ENCODE measurements at regions not wholly inside any gene's neighbourhood (a gene's known extent, or its start where the extent isn't known, plus 50 kb on each side); places are given as distances from the start of the nearest gene placed in this dataset.

GRCh38 chr4:81912376-81913030 lies 440.8 kb upstream of the RASGEF1B start:
- WGBS, 2 experiments (ENCODE audit: insufficient coverage in 2 of 2): no CpG with 5 or more reads among the region's 1 CpG
- Histone ChIP-seq H3K4me3 (ENCODE audit: extremely low read depth, insufficient read depth, low read length, poor library complexity, severe bottlenecking) (no peak overlapping the region), H3K4me1 (ENCODE audit: control insufficient read depth, insufficient read depth, low read length, poor library complexity, severe bottlenecking) (peaks cover 2% of the 10 kb centered on the region), H3K27ac (ENCODE audit: low read depth, low read length, severe bottlenecking) (no peak overlapping the region), H3K36me3 (ENCODE audit: control insufficient read depth, insufficient read depth, low read length) (no peaks in the 10 kb centered on the region), H3K9me3 (ENCODE audit: control insufficient read depth, low read length) (no peaks in the 10 kb centered on the region)

- H3K9me3 ChIP-seq (ENCODE audit: control insufficient read depth, low read length): no peaks in the 10 kb centered on the region
- H3K4me1 ChIP-seq (ENCODE audit: control insufficient read depth, insufficient read depth, low read length, poor library complexity, severe bottlenecking): no peaks in the 10 kb centered on the region
- H3K4me3 ChIP-seq (ENCODE audit: extremely low read depth, insufficient read depth, low read length, poor library complexity, severe bottlenecking): no peak overlapping the region
- WGBS, 2 experiments (ENCODE audit: insufficient coverage in 2 of 2): 100% methylated on average over 1 of the region's 1 CpG; no CpG with 5 or more reads in 1 of the 2 experiments
- no peak overlapping the region for H3K27ac ChIP-seq (ENCODE audit: low read depth, low read length, severe bottlenecking)
- no peaks in the 10 kb centered on the region for H3K36me3 ChIP-seq (ENCODE audit: control insufficient read depth, insufficient read depth, low read length)
These were observed 435.2 kb upstream of the RASGEF1B start for GRCh38 chr4:81906905-81907304.

GRCh38 chr4:81905971-81906370 lies 434.3 kb upstream of the RASGEF1B start:
- H3K27ac ChIP-seq (ENCODE audit: low read depth, low read length, severe bottlenecking): no peak overlapping the region
- no peaks in the 10 kb centered on the region for H3K36me3 ChIP-seq (ENCODE audit: control insufficient read depth, insufficient read depth, low read length)
- H3K4me1 ChIP-seq (ENCODE audit: control insufficient read depth, insufficient read depth, low read length, poor library complexity, severe bottlenecking): no peaks in the 10 kb centered on the region
- WGBS, 2 experiments (ENCODE audit: insufficient coverage in 2 of 2): 67 to 90% methylated on average over 1 to 2 of the region's 2 CpGs
- H3K9me3 ChIP-seq (ENCODE audit: control insufficient read depth, low read length): no peaks in the 10 kb centered on the region
- no peak overlapping the region for H3K4me3 ChIP-seq (ENCODE audit: extremely low read depth, insufficient read depth, low read length, poor library complexity, severe bottlenecking)

- 90 to 100% methylated on average over 3 of the region's 4 CpGs for WGBS, 2 experiments (ENCODE audit: insufficient coverage in 2 of 2)
- Histone ChIP-seq H3K36me3 (ENCODE audit: control insufficient read depth, insufficient read depth, low read length) (no peaks in the 10 kb centered on the region), H3K4me1 (ENCODE audit: control insufficient read depth, insufficient read depth, low read length, poor library complexity, severe bottlenecking) (no peaks in the 10 kb centered on the region), H3K27ac (ENCODE audit: low read depth, low read length, severe bottlenecking) (no peak overlapping the region), H3K9me3 (ENCODE audit: control insufficient read depth, low read length) (no peaks in the 10 kb centered on the region), H3K4me3 (ENCODE audit: extremely low read depth, insufficient read depth, low read length, poor library complexity, severe bottlenecking) (no peak overlapping the region)
These were observed 432.4 kb upstream of the RASGEF1B start for GRCh38 chr4:81904121-81904520.

- no peaks in the 10 kb centered on the region for H3K9me3 ChIP-seq (ENCODE audit: control insufficient read depth, low read length)
- H3K27ac ChIP-seq (ENCODE audit: low read depth, low read length, severe bottlenecking): no peak overlapping the region
- H3K4me3 ChIP-seq (ENCODE audit: extremely low read depth, insufficient read depth, low read length, poor library complexity, severe bottlenecking): no peak overlapping the region
- 88 to 92% methylated on average over 2 of the region's 2 CpGs for WGBS, 2 experiments (ENCODE audit: insufficient coverage in 2 of 2)
- no peaks in the 10 kb centered on the region for H3K4me1 ChIP-seq (ENCODE audit: control insufficient read depth, insufficient read depth, low read length, poor library complexity, severe bottlenecking)
- H3K36me3 ChIP-seq (ENCODE audit: control insufficient read depth, insufficient read depth, low read length): no peaks in the 10 kb centered on the region
These were observed 431.5 kb upstream of the RASGEF1B start for GRCh38 chr4:81903212-81903611.

- no peak overlapping the region for H3K4me3 ChIP-seq (ENCODE audit: extremely low read depth, insufficient read depth, low read length, poor library complexity, severe bottlenecking)
- no peaks in the 10 kb centered on the region for H3K4me1 ChIP-seq (ENCODE audit: control insufficient read depth, insufficient read depth, low read length, poor library complexity, severe bottlenecking)
- 70% methylated on average over 4 of the region's 4 CpGs; no CpG with 5 or more reads in 1 of the 2 experiments for WGBS, 2 experiments (ENCODE audit: insufficient coverage in 2 of 2)
These were observed 427.3 kb upstream of the RASGEF1B start for GRCh38 chr4:81898862-81899504.

GRCh38 chr4:81896936-81897335 lies 425.2 kb upstream of the RASGEF1B start:
- 90 to 95% methylated on average over 3 to 4 of the region's 6 CpGs for WGBS, 2 experiments (ENCODE audit: insufficient coverage in 2 of 2)
- no peak overlapping the region for H3K4me3 ChIP-seq (ENCODE audit: extremely low read depth, insufficient read depth, low read length, poor library complexity, severe bottlenecking)
- H3K27ac ChIP-seq (ENCODE audit: low read depth, low read length, severe bottlenecking): no peak overlapping the region
- no peaks in the 10 kb centered on the region for H3K9me3 ChIP-seq (ENCODE audit: control insufficient read depth, low read length)
- no peaks in the 10 kb centered on the region for H3K36me3 ChIP-seq (ENCODE audit: control insufficient read depth, insufficient read depth, low read length)
- no peaks in the 10 kb centered on the region for H3K4me1 ChIP-seq (ENCODE audit: control insufficient read depth, insufficient read depth, low read length, poor library complexity, severe bottlenecking)

More at GRCh38 chr4:81898862-81899504, 427.3 kb upstream of the RASGEF1B start:
- no peak overlapping the region for H3K27ac ChIP-seq (ENCODE audit: low read depth, low read length, severe bottlenecking)
- no peaks in the 10 kb centered on the region for H3K36me3 ChIP-seq (ENCODE audit: control insufficient read depth, insufficient read depth, low read length)
- H3K9me3 ChIP-seq (ENCODE audit: control insufficient read depth, low read length): no peaks in the 10 kb centered on the region

- 55 to 73% methylated on average over 6 of the region's 7 CpGs for WGBS, 2 experiments (ENCODE audit: insufficient coverage in 2 of 2)
- Histone ChIP-seq H3K27ac (ENCODE audit: low read depth, low read length, severe bottlenecking) (no peak overlapping the region), H3K4me3 (ENCODE audit: extremely low read depth, insufficient read depth, low read length, poor library complexity, severe bottlenecking) (no peak overlapping the region), H3K4me1 (ENCODE audit: control insufficient read depth, insufficient read depth, low read length, poor library complexity, severe bottlenecking) (no peaks in the 10 kb centered on the region), H3K36me3 (ENCODE audit: control insufficient read depth, insufficient read depth, low read length) (no peaks in the 10 kb centered on the region), H3K9me3 (ENCODE audit: control insufficient read depth, low read length) (no peaks in the 10 kb centered on the region)
These were observed 419.6 kb upstream of the RASGEF1B start for GRCh38 chr4:81891005-81891996.

GRCh38 chr4:81884986-81885385 lies 413.3 kb upstream of the RASGEF1B start:
- no peaks in the 10 kb centered on the region for H3K36me3 ChIP-seq (ENCODE audit: control insufficient read depth, insufficient read depth, low read length)
- H3K27ac ChIP-seq (ENCODE audit: low read depth, low read length, severe bottlenecking): no peak overlapping the region
- H3K4me1 ChIP-seq (ENCODE audit: control insufficient read depth, insufficient read depth, low read length, poor library complexity, severe bottlenecking): no peaks in the 10 kb centered on the region
- no peak overlapping the region for H3K4me3 ChIP-seq (ENCODE audit: extremely low read depth, insufficient read depth, low read length, poor library complexity, severe bottlenecking)
- H3K9me3 ChIP-seq (ENCODE audit: control insufficient read depth, low read length): no peaks in the 10 kb centered on the region
- WGBS, 2 experiments (ENCODE audit: insufficient coverage in 2 of 2): 93 to 100% methylated on average over 2 to 4 of the region's 4 CpGs

GRCh38 chr4:81883530-81884450 lies 412.1 kb upstream of the RASGEF1B start:
- Histone ChIP-seq H3K4me1 (ENCODE audit: control insufficient read depth, insufficient read depth, low read length, poor library complexity, severe bottlenecking) (no peaks in the 10 kb centered on the region), H3K27ac (ENCODE audit: low read depth, low read length, severe bottlenecking) (no peak overlapping the region), H3K4me3 (ENCODE audit: extremely low read depth, insufficient read depth, low read length, poor library complexity, severe bottlenecking) (no peak overlapping the region), H3K9me3 (ENCODE audit: control insufficient read depth, low read length) (no peaks in the 10 kb centered on the region), H3K36me3 (ENCODE audit: control insufficient read depth, insufficient read depth, low read length) (no peaks in the 10 kb centered on the region)
- 93 to 94% methylated on average over 4 to 6 of the region's 7 CpGs for WGBS, 2 experiments (ENCODE audit: insufficient coverage in 2 of 2)
